Breast epithelium (tissue), 4 donors: ENCODE measurements at regions not wholly inside any gene's neighbourhood (a gene's known extent, or its start where the extent isn't known, plus 50 kb on each side); places are given as distances from the start of the nearest gene placed in this dataset.

Source experiments
- DNase-seq, 2 donors: peaks; one replicate each; pipeline ENCODE4 v3.0.0-alpha.2; 2019; ENCODE audit warnings: low spot score in 2 of 2
- H3K27ac ChIP-seq, 2 donors: fragments of 200-600 bp; sonication (generic) in 1 of 2; one replicate each; pipeline ENCODE4 v1.5.1; 2016 to 2019; ENCODE audit warnings: mild to moderate bottlenecking in 1 of 2
- H3K27me3 ChIP-seq, 2 donors: fragments of 200-600 bp; sonication (generic) in 1 of 2; one replicate each; pipeline versions ENCODE4 v1.5.1 to v1.6.0; 2017 to 2019; ENCODE audit warnings: control low read depth in 1 of 2, mild to moderate bottlenecking in 1 of 2
- H3K36me3 ChIP-seq: fragments of 200-600 bp; one replicate; pipeline ENCODE4 v1.5.1; 2019
- H3K4me1 ChIP-seq, 2 donors: fragments of 200-600 bp; sonication (generic); one replicate each; pipeline ENCODE4 v1.5.1; 2016 to 2019; ENCODE audit warnings: control low read depth in 1 of 2
- H3K4me3 ChIP-seq, 3 donors: fragments of 200-600 bp; sonication (generic); 1 replicate in 2 of 3; 2 replicates in 1 of 3; pipeline ENCODE4 v1.5.1; 2016 to 2019; ENCODE audit warnings: mild to moderate bottlenecking in 3 of 3, moderate library complexity in 2 of 3
- H3K9me3 ChIP-seq, 2 donors: fragments of 200-600 bp; sonication (generic) in 1 of 2; one replicate each; pipeline ENCODE4 v1.5.1; 2016 to 2019; ENCODE audit warnings: control low read depth in 1 of 2
- CTCF ChIP-seq, 3 donors: fragments of 450-650 bp; IDR thresholded peaks; one replicate each; pipeline ENCODE4 v1.5.1; 2016 to 2017; ENCODE audit warnings: antibody characterized with exemption in 3 of 3, mild to moderate bottlenecking in 3 of 3, moderate library complexity in 3 of 3
- POLR2A ChIP-seq: fragments of 450-650 bp; IDR thresholded peaks from one replicate; pipeline ENCODE4 v1.6.1; 2016; ENCODE audit warnings: antibody characterized with exemption, mild to moderate bottlenecking, moderate library complexity
- POLR2AphosphoS5 ChIP-seq, 3 donors: sonication (generic); formaldehyde crosslinking; IDR thresholded peaks; one replicate each; pipeline ENCODE4 v1.6.1; 2017; ENCODE audit warnings: antibody characterized with exemption in 3 of 3
- intact Hi-C: fragments of 100-400 bp; cut with DNase I; formaldehyde crosslinking; loops from one replicate; pipeline ENCODE4 v1.15.1; 2023; ENCODE audit warnings: low total_unique reads

GRCh38 chr5:164277720-164278119 is 772.3 kb downstream of the MAT2B start:
- Histone ChIP-seq H3K27me3 (no peaks in the 10 kb centered on the region), H3K36me3 (no peaks in the 10 kb centered on the region), H3K9me3 (no peaks in the 10 kb centered on the region), H3K27ac (no peak overlapping the region), H3K4me3 (no peak overlapping the region), H3K4me1 (no peaks in the 10 kb centered on the region)
- DNase-seq: no peak
- no peak for TF ChIP-seq POLR2AphosphoS5 (IDR thresholded peaks at IDR 0.05)
- no peak for TF ChIP-seq POLR2A
- no peak for TF ChIP-seq CTCF (IDR thresholded peaks at IDR 0.05)
- intact Hi-C loops: no loop called here

- H3K36me3 ChIP-seq: no peaks in the 10 kb centered on the region
- no peaks in the 10 kb centered on the region for H3K27me3 ChIP-seq
- intact Hi-C loops: no loop called here
- H3K4me3 ChIP-seq: no peak overlapping the region
- no peak for DNase-seq
- H3K9me3 ChIP-seq: peaks cover 0 to 2% of the 10 kb centered on the region in 2 donors
- TF ChIP-seq POLR2A (no peak), CTCF (IDR thresholded peaks at IDR 0.05) (no peak), POLR2AphosphoS5 (IDR thresholded peaks at IDR 0.05) (no peak)
- no peak overlapping the region for H3K27ac ChIP-seq
- H3K4me1 ChIP-seq: no peaks in the 10 kb centered on the region
Measured at GRCh38 chr5:164289526-164289925, 784.1 kb downstream of the MAT2B start.

GRCh38 chr5:164296603-164297080 is 791.2 kb downstream of the MAT2B start:
- H3K36me3 ChIP-seq: no peaks in the 10 kb centered on the region
- DNase-seq: no peak

GRCh38 chr5:164298165-164298564 is 792.7 kb downstream of the MAT2B start:
- no peak for DNase-seq
- intact Hi-C loops: loop anchor here (5.0 kb wide), 1 partner anchor 1094 kb away; no protein-coding TSS in a partner anchor
- Histone ChIP-seq H3K4me3 (no peak overlapping the region), H3K27ac (no peak overlapping the region), H3K36me3 (no peaks in the 10 kb centered on the region), H3K4me1 (no peaks in the 10 kb centered on the region), H3K9me3 (no peaks in the 10 kb centered on the region), H3K27me3 (no peaks in the 10 kb centered on the region)
- TF ChIP-seq CTCF (IDR thresholded peaks at IDR 0.05) (no peak), POLR2A (no peak), POLR2AphosphoS5 (IDR thresholded peaks at IDR 0.05) (no peak)

More at GRCh38 chr5:164296603-164297080, 791.2 kb downstream of the MAT2B start:
- TF ChIP-seq CTCF (IDR thresholded peaks at IDR 0.05): no peak
- TF ChIP-seq POLR2A: no peak
- TF ChIP-seq POLR2AphosphoS5 (IDR thresholded peaks at IDR 0.05): no peak
- Histone ChIP-seq H3K27me3 (no peaks in the 10 kb centered on the region), H3K4me3 (no peak overlapping the region), H3K27ac (no peak overlapping the region), H3K9me3 (no peaks in the 10 kb centered on the region), H3K4me1 (no peaks in the 10 kb centered on the region)
- intact Hi-C loops: loop anchor here (5.0 kb wide), 1 partner anchor 1096 kb away; no protein-coding TSS in a partner anchor

- Histone ChIP-seq H3K27me3 (no peaks in the 10 kb centered on the region), H3K4me3 (no peak overlapping the region), H3K4me1 (no peaks in the 10 kb centered on the region), H3K27ac (no peak overlapping the region), H3K9me3 (no peaks in the 10 kb centered on the region), H3K36me3 (no peaks in the 10 kb centered on the region)
- no peak for DNase-seq
- intact Hi-C loops: no loop called here
- no peak for TF ChIP-seq CTCF (IDR thresholded peaks at IDR 0.05)
- TF ChIP-seq POLR2A: no peak
- TF ChIP-seq POLR2AphosphoS5 (IDR thresholded peaks at IDR 0.05): no peak
Measured at GRCh38 chr5:164300295-164300694, 794.9 kb downstream of the MAT2B start.
